ENCODE measurements at regions not wholly inside any gene's neighbourhood (a gene's known extent, or its start where the extent isn't known, plus 50 kb on each side); places are given as distances from the start of the nearest gene placed in this dataset.

GRCh38 chr11:134661660-134662059, 249.6 kb upstream of the B3GAT1 start:
- TF ChIP-seq CTCF (IDR thresholded peaks at IDR 0.05; ENCODE audit: insufficient read depth, low read length, severe bottlenecking): no peak
- no peaks in the 10 kb centered on the region for H3K27me3 ChIP-seq (ENCODE audit: control insufficient read depth, insufficient read depth, low read length)
- DNase-seq (ENCODE audit: low read depth): no peak
- no peak for FAIRE-seq
- no peak overlapping the region for H3K4me3 ChIP-seq (ENCODE audit: low read depth, low read length)
- H3K36me3 ChIP-seq (ENCODE audit: control insufficient read depth, insufficient read depth, low read length): no peaks in the 10 kb centered on the region

- FAIRE-seq: no peak
- no peak overlapping the region for H3K4me3 ChIP-seq (ENCODE audit: low read depth, low read length)
- no peaks in the 10 kb centered on the region for H3K36me3 ChIP-seq (ENCODE audit: control insufficient read depth, insufficient read depth, low read length)
- no peak for DNase-seq (ENCODE audit: low read depth)
- no peak for TF ChIP-seq CTCF (IDR thresholded peaks at IDR 0.05; ENCODE audit: insufficient read depth, low read length, severe bottlenecking)
- no peaks in the 10 kb centered on the region for H3K27me3 ChIP-seq (ENCODE audit: control insufficient read depth, insufficient read depth, low read length)
Observed at GRCh38 chr11:134660416-134660815, 248.4 kb upstream of the B3GAT1 start.

GRCh38 chr11:134659882-134660281, 247.8 kb upstream of the B3GAT1 start:
- H3K27me3 ChIP-seq (ENCODE audit: control insufficient read depth, insufficient read depth, low read length): no peaks in the 10 kb centered on the region
- no peak for TF ChIP-seq CTCF (IDR thresholded peaks at IDR 0.05; ENCODE audit: insufficient read depth, low read length, severe bottlenecking)
- FAIRE-seq: no peak
- no peaks in the 10 kb centered on the region for H3K36me3 ChIP-seq (ENCODE audit: control insufficient read depth, insufficient read depth, low read length)
- DNase-seq (ENCODE audit: low read depth): no peak
- H3K4me3 ChIP-seq (ENCODE audit: low read depth, low read length): no peak overlapping the region

GRCh38 chr11:134658481-134659225, 246.6 kb upstream of the B3GAT1 start:
- no peaks in the 10 kb centered on the region for H3K27me3 ChIP-seq (ENCODE audit: control insufficient read depth, insufficient read depth, low read length)
- H3K36me3 ChIP-seq (ENCODE audit: control insufficient read depth, insufficient read depth, low read length): no peaks in the 10 kb centered on the region
- no peak for TF ChIP-seq CTCF (IDR thresholded peaks at IDR 0.05; ENCODE audit: insufficient read depth, low read length, severe bottlenecking)
- no peak overlapping the region for H3K4me3 ChIP-seq (ENCODE audit: low read depth, low read length)
- no peak for DNase-seq (ENCODE audit: low read depth)
- no peak for FAIRE-seq

- TF ChIP-seq CTCF (IDR thresholded peaks at IDR 0.05; ENCODE audit: insufficient read depth, low read length, severe bottlenecking): no peak
- no peak overlapping the region for H3K4me3 ChIP-seq (ENCODE audit: low read depth, low read length)
- no peaks in the 10 kb centered on the region for H3K27me3 ChIP-seq (ENCODE audit: control insufficient read depth, insufficient read depth, low read length)
- no peak for FAIRE-seq
- no peaks in the 10 kb centered on the region for H3K36me3 ChIP-seq (ENCODE audit: control insufficient read depth, insufficient read depth, low read length)
- no peak for DNase-seq (ENCODE audit: low read depth)
Observed at GRCh38 chr11:134657631-134658030, 245.6 kb upstream of the B3GAT1 start.

Data from bronchial epithelial cell (primary cell).